Fibroblast of lung (primary cell): ENCODE measurements at regions not wholly inside any gene's neighbourhood (a gene's known extent, or its start where the extent isn't known, plus 50 kb on each side); places are given as distances from the start of the nearest gene placed in this dataset.

Source experiments
- EZH2 ChIP-seq: IDR thresholded peaks from 2 replicates; pipeline ENCODE4 v1.5.1; 2012; ENCODE audit warnings: low read length, control low read depth, mild to moderate bottlenecking; ENCODE audit errors: missing control alignments
- TF ChIP-seq, protein P1 (sequence below), 2 donors: IDR thresholded peaks in 1 of 2; conservative IDR thresholded peaks in 1 of 2; 1 replicate in 1 of 2; 2 replicates in 1 of 2; pipeline ENCODE4 v1.5.1; 2011 to 2012; ENCODE audit warnings: low read length in 2 of 2, control low read depth in 1 of 2, inconsistent platforms in 1 of 2, low read depth in 1 of 2, mild to moderate bottlenecking in 1 of 2

DNA sequence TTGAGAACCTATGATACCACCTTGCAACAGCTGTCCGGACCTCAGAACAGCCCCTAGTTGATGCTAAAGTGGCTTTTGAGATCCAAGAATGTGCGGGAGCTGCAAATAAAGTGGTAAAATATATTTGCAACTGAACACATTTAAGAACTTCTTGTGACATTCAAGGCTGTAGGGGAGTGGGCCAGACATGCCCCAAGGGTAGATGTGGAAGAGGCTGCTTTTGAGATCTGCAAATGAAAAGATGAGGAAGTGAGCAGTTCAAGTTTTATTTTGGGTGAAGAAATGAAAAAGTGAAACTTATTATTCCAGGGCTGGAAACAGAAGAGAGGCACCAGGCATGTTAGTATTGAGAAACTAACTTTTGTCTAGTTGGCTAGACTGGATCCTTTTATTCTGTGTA, 359.5 kb upstream of the PLXNA2 start:
- TF ChIP-seq, protein P1, sequence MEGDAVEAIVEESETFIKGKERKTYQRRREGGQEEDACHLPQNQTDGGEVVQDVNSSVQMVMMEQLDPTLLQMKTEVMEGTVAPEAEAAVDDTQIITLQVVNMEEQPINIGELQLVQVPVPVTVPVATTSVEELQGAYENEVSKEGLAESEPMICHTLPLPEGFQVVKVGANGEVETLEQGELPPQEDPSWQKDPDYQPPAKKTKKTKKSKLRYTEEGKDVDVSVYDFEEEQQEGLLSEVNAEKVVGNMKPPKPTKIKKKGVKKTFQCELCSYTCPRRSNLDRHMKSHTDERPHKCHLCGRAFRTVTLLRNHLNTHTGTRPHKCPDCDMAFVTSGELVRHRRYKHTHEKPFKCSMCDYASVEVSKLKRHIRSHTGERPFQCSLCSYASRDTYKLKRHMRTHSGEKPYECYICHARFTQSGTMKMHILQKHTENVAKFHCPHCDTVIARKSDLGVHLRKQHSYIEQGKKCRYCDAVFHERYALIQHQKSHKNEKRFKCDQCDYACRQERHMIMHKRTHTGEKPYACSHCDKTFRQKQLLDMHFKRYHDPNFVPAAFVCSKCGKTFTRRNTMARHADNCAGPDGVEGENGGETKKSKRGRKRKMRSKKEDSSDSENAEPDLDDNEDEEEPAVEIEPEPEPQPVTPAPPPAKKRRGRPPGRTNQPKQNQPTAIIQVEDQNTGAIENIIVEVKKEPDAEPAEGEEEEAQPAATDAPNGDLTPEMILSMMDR (conservative IDR thresholded peaks at IDR 0.05 in 1 of 2, IDR thresholded peaks at IDR 0.05 in 1 of 2; ENCODE audit: low read depth in 1 of 2, low read length in 2 of 2): no peak
- TF ChIP-seq EZH2: no peak
